ENCODE measurements at regions not wholly inside any gene's neighbourhood (a gene's known extent, or its start where the extent isn't known, plus 50 kb on each side); places are given as distances from the start of the nearest gene placed in this dataset.

- no peak for TF ChIP-seq CTCF (IDR thresholded peaks at IDR 0.05; ENCODE audit: extremely low read depth, missing control alignments)
- DNase-seq (ENCODE audit: low spot score), result no peak
These were observed 250.4 kb upstream of the N4BP1 start for GRCh38 chr16:48860341-48860740.

- no peak for DNase-seq (ENCODE audit: low spot score)
- no peak for TF ChIP-seq CTCF (IDR thresholded peaks at IDR 0.05; ENCODE audit: extremely low read depth, missing control alignments)
These were observed 243.0 kb upstream of the N4BP1 start for GRCh38 chr16:48852951-48853350.

- no peak for DNase-seq (ENCODE audit: low spot score)
- no peak for TF ChIP-seq CTCF (IDR thresholded peaks at IDR 0.05; ENCODE audit: extremely low read depth, missing control alignments)
These were observed 242.5 kb upstream of the N4BP1 start for GRCh38 chr16:48852458-48852857.

DNA sequence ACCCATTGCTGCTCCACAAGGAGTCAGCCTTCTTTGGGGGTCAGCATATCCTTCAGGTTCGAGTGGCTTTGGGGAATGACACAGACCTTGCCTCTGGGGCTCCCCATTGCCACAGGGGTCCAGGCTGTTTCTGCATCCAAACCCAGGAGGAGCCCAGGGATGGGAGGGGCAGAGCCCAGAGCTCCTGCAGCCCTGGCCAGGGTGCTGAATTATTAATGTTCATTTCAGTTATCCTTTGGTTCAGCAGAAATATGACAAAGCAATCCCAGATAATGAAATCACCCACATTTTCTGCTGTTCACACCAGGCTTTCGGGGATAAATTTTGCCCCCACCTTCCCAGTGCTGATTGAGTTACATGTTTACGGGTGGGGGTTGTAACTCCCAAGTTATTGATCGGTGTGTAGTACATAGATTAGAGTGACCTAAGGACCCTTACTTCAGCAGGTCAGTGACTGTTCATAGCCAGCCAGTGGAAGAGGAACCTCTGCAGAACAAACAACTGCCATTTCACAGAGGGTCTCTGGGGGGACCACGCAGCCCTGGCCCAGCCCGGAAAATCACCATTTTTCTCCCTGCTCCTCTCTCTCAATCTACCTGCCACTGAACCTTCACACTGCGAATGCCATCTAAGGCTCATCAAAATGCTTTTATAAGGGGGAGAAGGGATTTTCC, 240.3 kb upstream of the N4BP1 start:
- TF ChIP-seq CTCF (IDR thresholded peaks at IDR 0.05; ENCODE audit: extremely low read depth, missing control alignments), result no peak
- no peak for DNase-seq (ENCODE audit: low spot score)

GRCh38 chr16:48846277-48846676, 236.3 kb upstream of the N4BP1 start:
- DNase-seq (ENCODE audit: low spot score), result no peak
- TF ChIP-seq CTCF (IDR thresholded peaks at IDR 0.05; ENCODE audit: extremely low read depth, missing control alignments), result no peak

DNA sequence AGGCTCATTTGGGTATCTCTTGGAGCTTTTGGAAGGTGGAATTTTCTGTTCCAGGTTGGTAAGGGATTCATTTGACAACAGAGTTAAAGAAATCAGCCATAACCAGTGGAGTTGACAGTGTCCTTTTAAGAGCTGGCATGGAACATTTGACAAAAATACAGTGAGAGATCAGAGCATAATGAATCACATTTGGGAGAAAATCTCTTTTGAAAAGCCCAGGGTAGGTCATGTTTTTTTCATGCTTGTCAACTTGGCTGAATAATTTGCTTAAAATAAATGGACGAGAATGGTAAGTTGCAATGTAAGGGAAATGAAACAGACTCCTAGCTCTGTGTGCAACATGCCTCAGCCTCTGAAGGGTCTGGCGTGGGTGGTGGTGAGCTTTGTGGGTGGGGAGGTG, 235.3 kb upstream of the N4BP1 start:
- no peak for DNase-seq (ENCODE audit: low spot score)
- no peak for TF ChIP-seq CTCF (IDR thresholded peaks at IDR 0.05; ENCODE audit: extremely low read depth, missing control alignments)

- no peak for DNase-seq (ENCODE audit: low spot score)
- TF ChIP-seq CTCF (IDR thresholded peaks at IDR 0.05; ENCODE audit: extremely low read depth, missing control alignments), result no peak
These were observed 228.4 kb upstream of the N4BP1 start for GRCh38 chr16:48838349-48838748.
